HCT116 (cell line): ENCODE measurements at regions not wholly inside any gene's neighbourhood (a gene's known extent, or its start where the extent isn't known, plus 50 kb on each side); places are given as distances from the start of the nearest gene placed in this dataset.

ENCODE experiments used
- ATAC-seq: fragments of 200-7000 bp; cut with Tn5 transposase; 2 replicates; pipeline ENCODE4 v1.9.1; 2020; ENCODE audit warnings: mild to moderate bottlenecking, moderate library complexity
- BruUV-seq: library from RNA; stranded (reverse); fragments of 400-500 nt; replicated peaks from 2 replicates; lab custom pipeline; 2021; lab: Mats Ljungman, UMichigan
- CTCF ChIA-PET: fragments of 300-600 bp; sonication (Branson Sonifier 250); formaldehyde crosslinking; loops from one replicate; lab custom pipeline; 2021; ENCODE audit warnings: antibody characterized with exemption; lab: Charles Lee
- POLR2A ChIA-PET: fragments of 300-600, 350-600 bp; sonication (Branson Sonifier 250); formaldehyde crosslinking; loops from one replicate; lab custom pipeline; 2021; ENCODE audit warnings: antibody characterized with exemption; lab: Charles Lee
- RAD21 ChIA-PET, 2 experiments: fragments of 300-600 bp; sonication (Branson Sonifier 250); formaldehyde crosslinking; loops; one replicate each; lab custom pipeline; 2023; ENCODE audit warnings: low total read pairs in 2 of 2; ENCODE audit not compliant: uncharacterized antibody in 2 of 2, unreplicated experiment in 2 of 2, low non-redundant PET in 1 of 2; lab: Charles Lee
- DNase-seq: peaks from one replicate; pipeline ENCODE4 v3.0.0-alpha.2; 2010; ENCODE audit warnings: low read depth, low spot score
- H2AFZ ChIP-seq: fragments of 200-600 bp; shearing (Covaris generic), sonication (generic); 2 replicates; pipeline ENCODE4 v1.6.1; 2017; ENCODE audit warnings: low read depth, mixed run types, mixed read lengths, antibody characterized with exemption, low read length; ENCODE audit not compliant: poor library complexity, severe bottlenecking
- H3K27ac ChIP-seq: 2 replicates; pipeline ENCODE4 v1.5.1; 2012; ENCODE audit warnings: low read depth, low read length
- H3K27me3 ChIP-seq: fragments of 200-600 bp; sonication (generic); 2 replicates; pipeline ENCODE4 v1.6.1; 2016; ENCODE audit warnings: mixed run types, low read length, mixed read lengths; ENCODE audit not compliant: insufficient read depth
- H3K36me3 ChIP-seq, 2 experiments: fragments of 200-500 bp in 1 of 2; fragments of 200-600 bp in 1 of 2; sonication (Bioruptor generic) in 1 of 2; sonication (generic) in 1 of 2; 2 replicates each; pipeline versions ENCODE4 v1.5.1 to v1.6.1; 2014 to 2016; ENCODE audit warnings: low read length in 2 of 2, inconsistent platforms in 1 of 2, mixed read lengths in 1 of 2, mixed run types in 1 of 2; ENCODE audit not compliant: insufficient read depth in 2 of 2, control insufficient read depth in 1 of 2
- H3K4me1 ChIP-seq, 2 experiments: fragments of 200-600 bp in 1 of 2; sonication (generic) in 1 of 2; 2 replicates each; pipeline versions ENCODE4 v1.5.1 to v1.6.1; 2012 to 2017; ENCODE audit warnings: low read length in 2 of 2, inconsistent platforms in 1 of 2, mild to moderate bottlenecking in 1 of 2, mixed read lengths in 1 of 2, mixed run types in 1 of 2, moderate library complexity in 1 of 2; ENCODE audit not compliant: insufficient read depth in 2 of 2, control insufficient read depth in 1 of 2
- H3K4me2 ChIP-seq: fragments of 200-600 bp; sonication (generic); 2 replicates; pipeline ENCODE4 v1.6.1; 2017; ENCODE audit warnings: mixed run types, low read length, mixed read lengths
- H3K4me3 ChIP-seq, 2 experiments: fragments of 200-600 bp in 1 of 2; sonication (generic) in 1 of 2; replicated peaks in 1 of 2; 2 replicates each; pipeline ENCODE4 v1.5.1; 2011 to 2016; ENCODE audit warnings: low read length in 2 of 2, control low read depth in 1 of 2, low read depth in 1 of 2, mild to moderate bottlenecking in 1 of 2, mixed read lengths in 1 of 2, mixed run types in 1 of 2
- H3K79me2 ChIP-seq: fragments of 200-600 bp; sonication (generic); 2 replicates; pipeline ENCODE4 v1.6.1; 2017; ENCODE audit warnings: mild to moderate bottlenecking, mixed run types, low read length, moderate library complexity, mixed read lengths; ENCODE audit not compliant: insufficient read depth
- H3K9ac ChIP-seq: fragments of 200-600 bp; sonication (generic); 2 replicates; pipeline ENCODE4 v1.6.1; 2016; ENCODE audit warnings: low read length, mixed read lengths
- H3K9me2 ChIP-seq: fragments of 200-600 bp; sonication (generic), shearing (Covaris generic); 2 replicates; pipeline ENCODE4 v1.6.1; 2017; ENCODE audit warnings: mixed run types, mild to moderate bottlenecking, moderate library complexity; ENCODE audit not compliant: insufficient read depth
- H3K9me3 ChIP-seq, 2 experiments: fragments of 200-500 bp in 1 of 2; fragments of 200-600 bp in 1 of 2; sonication (Bioruptor generic) in 1 of 2; sonication (generic) in 1 of 2; 2 replicates each; pipeline ENCODE4 v1.6.1; 2014 to 2017; ENCODE audit warnings: low read length in 2 of 2, mixed read lengths in 2 of 2, inconsistent platforms in 1 of 2, low read depth in 1 of 2, mild to moderate bottlenecking in 1 of 2, mixed run types in 1 of 2, moderate library complexity in 1 of 2; ENCODE audit not compliant: control insufficient read depth in 1 of 2, insufficient read depth in 1 of 2
- H4K20me1 ChIP-seq: fragments of 200-600 bp; sonication (generic), shearing (Covaris generic); 2 replicates; pipeline ENCODE4 v1.6.1; 2017; ENCODE audit warnings: mixed run types, mild to moderate bottlenecking, moderate library complexity; ENCODE audit not compliant: insufficient read depth
- CBX3 ChIP-seq: IDR thresholded peaks from 2 replicates; pipeline ENCODE4 v1.6.1; 2012; ENCODE audit warnings: low read depth
- EGR1 ChIP-seq: IDR thresholded peaks from 2 replicates; pipeline ENCODE4 v1.6.1; 2012; ENCODE audit warnings: low read depth
- EZH2 ChIP-seq: fragments of 200-600 bp; sonication (generic); IDR thresholded peaks from 2 replicates; pipeline ENCODE4 v1.6.1; 2017; ENCODE audit warnings: antibody characterized with exemption, mixed run types
- MAX ChIP-seq: IDR thresholded peaks from 2 replicates; pipeline ENCODE4 v1.6.1; 2012
- POLR2A ChIP-seq: IDR thresholded peaks from 2 replicates; pipeline ENCODE4 v1.7.0; 2011; ENCODE audit warnings: borderline replicate concordance; ENCODE audit not compliant: insufficient read depth, insufficient read length; ENCODE audit errors: extremely low read depth
- POLR2AphosphoS5 ChIP-seq: IDR thresholded peaks from 2 replicates; pipeline ENCODE4 v1.6.1; 2011; ENCODE audit warnings: mild to moderate bottlenecking, low read depth, low read length, moderate library complexity
- REST ChIP-seq: IDR thresholded peaks from 2 replicates; pipeline ENCODE4 v1.6.1; 2012; ENCODE audit warnings: low read depth
- SP1 ChIP-seq: IDR thresholded peaks from 2 replicates; pipeline ENCODE4 v1.6.1; 2012; ENCODE audit warnings: low read depth
- YY1 ChIP-seq: IDR thresholded peaks from 2 replicates; pipeline ENCODE4 v1.6.1; 2011; ENCODE audit warnings: low read length, low read depth, moderate library complexity, mild to moderate bottlenecking; ENCODE audit not compliant: insufficient replicate concordance; ENCODE audit errors: extremely low read depth
- ZFX ChIP-seq: fragments of 450-650 bp; IDR thresholded peaks from 2 replicates; pipeline ENCODE4 v1.6.1; 2017
- ZNF274 ChIP-seq: fragments of 200-500 bp; sonication (Bioruptor generic); IDR thresholded peaks from 2 replicates; pipeline ENCODE4 v1.6.1; 2014; ENCODE audit warnings: mild to moderate bottlenecking, low read depth, low read length, inconsistent platforms
- intact Hi-C: fragments of 100-400 bp; cut with micrococcal nuclease; formaldehyde crosslinking; loops from 2 replicates; pipeline ENCODE4 v1.10.0; 2022
- TF ChIP-seq, protein P1 (sequence below): IDR thresholded peaks from 2 replicates; pipeline ENCODE4 v1.6.1; 2012

DNA sequence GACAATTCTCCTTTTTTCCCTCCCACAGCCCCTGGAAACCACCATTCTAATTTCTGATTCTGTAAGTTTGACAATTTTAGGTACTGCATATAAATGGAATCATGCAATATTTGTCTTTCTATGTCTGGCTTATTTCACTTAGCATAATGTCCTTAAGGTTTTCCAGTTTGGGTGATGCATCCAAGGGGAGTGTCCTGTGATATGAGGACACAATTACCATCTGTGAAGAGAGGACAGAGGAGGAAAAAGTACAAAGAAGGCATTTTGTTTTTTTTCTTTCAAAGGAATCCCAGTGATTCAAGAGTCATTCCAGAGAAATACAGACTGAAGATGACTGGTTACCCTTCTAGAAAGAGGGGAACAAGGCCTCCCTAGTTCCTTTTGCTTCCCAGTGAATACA, 514.7 kb upstream of the TGFBR2 start:
- BruUV-seq: no TSS peak
- Histone ChIP-seq H3K9ac (no peak overlapping the region), H3K4me2 (no peak overlapping the region), H3K27me3 (no peaks in the 10 kb centered on the region), H3K4me1 (no peaks in the 10 kb centered on the region), H2AFZ (no peak overlapping the region), H3K36me3 (no peaks in the 10 kb centered on the region), H3K9me3 (no peaks in the 10 kb centered on the region; a peak in 1 of 4 replicates), H3K9me2 (no peaks in the 10 kb centered on the region), H3K27ac (no peak overlapping the region), H3K4me3 (no peak overlapping the region), H4K20me1 (no peaks in the 10 kb centered on the region), H3K79me2 (no peaks in the 10 kb centered on the region)
- POLR2A ChIA-PET: no interaction called here
- ATAC-seq (no peak), DNase-seq (no peak)
- intact Hi-C loops: no loop called here
- RAD21 ChIA-PET: no interaction called here
- TF ChIP-seq YY1: no peak
- TF ChIP-seq MAX: no peak
- TF ChIP-seq REST: no peak
- TF ChIP-seq, protein P1, sequence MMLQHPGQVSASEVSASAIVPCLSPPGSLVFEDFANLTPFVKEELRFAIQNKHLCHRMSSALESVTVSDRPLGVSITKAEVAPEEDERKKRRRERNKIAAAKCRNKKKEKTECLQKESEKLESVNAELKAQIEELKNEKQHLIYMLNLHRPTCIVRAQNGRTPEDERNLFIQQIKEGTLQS: no peak
- no peak for TF ChIP-seq ZNF274
- TF ChIP-seq CBX3: no peak
- no peak for TF ChIP-seq ZFX
- TF ChIP-seq SP1: no peak
- no peak for TF ChIP-seq EZH2
- no peak for TF ChIP-seq POLR2AphosphoS5
- no peak for TF ChIP-seq POLR2A
- TF ChIP-seq EGR1: no peak
- CTCF ChIA-PET: no interaction called here
